ENCODE measurements at regions not wholly inside any gene's neighbourhood (a gene's known extent, or its start where the extent isn't known, plus 50 kb on each side); places are given as distances from the start of the nearest gene placed in this dataset.

DNA sequence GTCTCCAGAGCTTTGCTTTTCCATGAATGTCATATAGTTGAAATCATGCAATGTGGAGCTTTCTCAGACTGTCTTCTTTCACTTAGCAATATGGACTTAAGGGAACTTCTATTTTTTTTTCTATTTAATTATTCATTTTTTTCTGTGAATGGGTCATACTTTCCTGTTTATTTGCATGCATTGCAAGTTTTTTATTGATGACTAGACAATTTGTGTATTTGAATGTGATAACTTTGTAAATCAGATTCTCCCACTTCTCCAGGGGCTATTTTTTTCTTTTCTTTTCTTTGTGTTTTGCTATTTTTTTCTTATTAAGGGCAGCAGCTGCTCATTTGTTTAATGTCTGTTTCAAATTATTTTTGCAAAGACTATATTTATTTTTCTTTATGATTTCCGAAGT lies 1019.8 kb upstream of the ATXN7L3B start:
- Mint-ChIP-seq H3K27ac (no peak overlapping the region), H3K36me3 (no peaks in the 10 kb centered on the region), H3K4me3 (no peak overlapping the region), H3K4me1 (no peaks in the 10 kb centered on the region), H3K27me3 (no peaks in the 10 kb centered on the region), H3K9me3 (peaks cover 9 to 17% (median 11%) of the 10 kb centered on the region in 3 donors)
- DNase-seq (no peak), ATAC-seq (replicated peaks in 1 of 4) (no peak)
- Histone ChIP-seq H3K4me3 (ENCODE audit: control insufficient read depth in 1 of 2, extremely low read depth in 1 of 2, low read length in 1 of 2) (no peak overlapping the region), H3K4me1 (ENCODE audit: control insufficient read depth in 1 of 2, extremely low read depth in 1 of 2, insufficient read depth in 2 of 2, low read length in 2 of 2) (no peaks in the 10 kb centered on the region), H3K27ac (ENCODE audit: low read length) (no peak overlapping the region), H3K27me3 (replicated peaks in 1 of 2; ENCODE audit: control insufficient read depth in 2 of 2, extremely low read depth in 1 of 2, insufficient read depth in 2 of 2, low read length in 1 of 2) (no peaks in the 10 kb centered on the region), H3K9me3 (no peaks in the 10 kb centered on the region), H3K36me3 (ENCODE audit: control insufficient read depth in 2 of 2, extremely low read depth in 1 of 2, insufficient read depth in 1 of 2, low read length in 1 of 2) (no peaks in the 10 kb centered on the region)
- ChIA-PET POLR2A (no interaction called here), CTCF (interaction anchor here in 1 of 2 donors (0.6 kb wide), 1 partner anchor 8 kb away, joined by 3 read pairs; no protein-coding TSS in a partner anchor)
- no CpG with 5 or more reads among the region's 1 CpG for WGBS (ENCODE audit: insufficient coverage)

DNA sequence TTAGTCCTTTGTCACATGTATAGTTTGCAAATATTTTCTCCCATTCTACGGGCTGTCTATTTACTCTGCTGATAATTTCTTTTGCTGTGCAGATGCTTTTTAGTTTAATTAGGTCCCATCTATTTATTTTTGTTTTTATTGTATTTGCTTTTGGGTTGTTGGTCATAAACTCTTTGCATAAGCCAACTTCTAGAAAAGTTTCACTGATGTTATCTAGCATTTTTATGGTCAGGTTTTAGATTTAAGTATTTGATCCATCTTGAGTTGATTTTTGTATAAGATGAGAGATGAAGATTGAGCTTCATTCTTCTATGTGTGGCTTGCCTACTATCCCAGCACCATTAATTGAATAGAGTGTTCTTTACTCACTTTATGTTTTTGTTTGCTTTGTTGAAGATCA lies 1008.4 kb upstream of the ATXN7L3B start:
- Histone ChIP-seq H3K27ac (ENCODE audit: low read length) (no peak overlapping the region), H3K4me3 (ENCODE audit: control insufficient read depth in 1 of 2, extremely low read depth in 1 of 2, low read length in 1 of 2) (no peak overlapping the region), H3K27me3 (replicated peaks in 1 of 2; ENCODE audit: control insufficient read depth in 2 of 2, extremely low read depth in 1 of 2, insufficient read depth in 2 of 2, low read length in 1 of 2) (no peaks in the 10 kb centered on the region), H3K9me3 (peaks cover 4% of the 10 kb centered on the region), H3K4me1 (ENCODE audit: control insufficient read depth in 1 of 2, extremely low read depth in 1 of 2, insufficient read depth in 2 of 2, low read length in 2 of 2) (no peaks in the 10 kb centered on the region), H3K36me3 (ENCODE audit: control insufficient read depth in 2 of 2, extremely low read depth in 1 of 2, insufficient read depth in 1 of 2, low read length in 1 of 2) (no peaks in the 10 kb centered on the region)
- H3K4me1 Mint-ChIP-seq: no peaks in the 10 kb centered on the region
- no peaks in the 10 kb centered on the region for H3K36me3 Mint-ChIP-seq
- H3K9me3 Mint-ChIP-seq: peaks cover 5 to 13% (median 11%) of the 10 kb centered on the region in 3 donors
- no peak overlapping the region for H3K4me3 Mint-ChIP-seq
- no peaks in the 10 kb centered on the region for H3K27me3 Mint-ChIP-seq
- WGBS (ENCODE audit: insufficient coverage): no CpG with 5 or more reads among the region's 1 CpG
- POLR2A ChIA-PET: no interaction called here
- H3K27ac Mint-ChIP-seq: no peak overlapping the region
- CTCF ChIA-PET: no interaction called here
- DNase-seq (no peak), ATAC-seq (replicated peaks in 1 of 4) (no peak)

DNA sequence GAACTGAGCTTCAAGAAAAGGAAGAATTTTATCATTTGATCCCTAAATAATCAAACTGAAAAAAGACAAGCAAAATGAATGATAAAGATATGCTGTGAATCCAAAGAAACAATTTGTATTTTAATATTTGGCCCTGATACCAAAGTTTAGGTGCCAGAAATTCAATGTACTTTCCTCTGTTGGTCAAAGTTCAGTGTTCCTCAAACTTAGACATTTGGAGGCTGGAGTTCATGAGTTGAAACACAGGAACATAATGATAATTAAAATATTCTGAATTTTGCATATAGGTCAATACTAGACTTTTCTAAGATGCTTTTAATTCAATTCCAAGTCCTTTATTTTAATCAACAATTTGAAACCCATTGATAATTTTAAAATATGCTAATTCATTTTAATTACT lies 1007.7 kb upstream of the ATXN7L3B start:
- CTCF ChIA-PET: no interaction called here

DNA sequence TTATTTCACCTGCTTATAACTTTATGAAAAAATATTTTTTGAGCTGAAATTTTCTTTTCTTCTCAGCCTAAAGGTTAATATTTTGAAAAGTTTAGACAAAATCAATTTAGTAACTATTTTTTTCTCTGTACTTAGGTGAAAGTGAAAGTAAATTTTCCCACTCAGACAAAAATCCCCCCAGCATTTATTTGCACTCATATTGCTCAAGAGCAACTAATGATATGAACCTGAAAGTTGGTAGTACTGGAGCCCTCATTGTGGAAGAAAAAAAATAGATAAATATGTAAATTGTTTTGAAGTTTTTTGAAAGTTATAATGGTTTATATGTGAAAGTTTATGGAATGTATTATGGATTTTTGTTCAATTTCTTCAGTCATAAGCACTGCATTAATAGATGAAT lies 1005.9 kb upstream of the ATXN7L3B start:
- Mint-ChIP-seq H3K4me3 (no peak overlapping the region), H3K27ac (no peak overlapping the region), H3K36me3 (no peaks in the 10 kb centered on the region), H3K27me3 (no peaks in the 10 kb centered on the region), H3K9me3 (peaks cover 9 to 14% (median 11%) of the 10 kb centered on the region in 3 donors), H3K4me1 (no peaks in the 10 kb centered on the region)
- H3K4me1 ChIP-seq (ENCODE audit: control insufficient read depth in 1 of 2, extremely low read depth in 1 of 2, insufficient read depth in 2 of 2, low read length in 2 of 2): no peaks in the 10 kb centered on the region
- ATAC-seq (replicated peaks in 1 of 4): no peak
- H3K27ac ChIP-seq (ENCODE audit: low read length): no peak overlapping the region
- H3K4me3 ChIP-seq (ENCODE audit: control insufficient read depth in 1 of 2, extremely low read depth in 1 of 2, low read length in 1 of 2): no peak overlapping the region
- H3K36me3 ChIP-seq (ENCODE audit: control insufficient read depth in 2 of 2, extremely low read depth in 1 of 2, insufficient read depth in 1 of 2, low read length in 1 of 2): no peaks in the 10 kb centered on the region
- POLR2A ChIA-PET: no interaction called here
- CTCF ChIA-PET: no interaction called here
- no peak for DNase-seq
- no peaks in the 10 kb centered on the region for H3K27me3 ChIP-seq (replicated peaks in 1 of 2; ENCODE audit: control insufficient read depth in 2 of 2, extremely low read depth in 1 of 2, insufficient read depth in 2 of 2, low read length in 1 of 2)
- no peaks in the 10 kb centered on the region for H3K9me3 ChIP-seq

More for the DNA sequence above, 1007.7 kb upstream of the ATXN7L3B start:
- POLR2A ChIA-PET: no interaction called here
- Histone ChIP-seq H3K4me3 (ENCODE audit: control insufficient read depth in 1 of 2, extremely low read depth in 1 of 2, low read length in 1 of 2) (no peak overlapping the region), H3K4me1 (ENCODE audit: control insufficient read depth in 1 of 2, extremely low read depth in 1 of 2, insufficient read depth in 2 of 2, low read length in 2 of 2) (no peaks in the 10 kb centered on the region), H3K36me3 (ENCODE audit: control insufficient read depth in 2 of 2, extremely low read depth in 1 of 2, insufficient read depth in 1 of 2, low read length in 1 of 2) (no peaks in the 10 kb centered on the region), H3K27ac (ENCODE audit: low read length) (no peak overlapping the region), H3K27me3 (replicated peaks in 1 of 2; ENCODE audit: control insufficient read depth in 2 of 2, extremely low read depth in 1 of 2, insufficient read depth in 2 of 2, low read length in 1 of 2) (no peaks in the 10 kb centered on the region), H3K9me3 (peaks cover 4% of the 10 kb centered on the region)
- ATAC-seq (replicated peaks in 1 of 4) (no peak), DNase-seq (no peak)
- no peak overlapping the region for H3K4me3 Mint-ChIP-seq
- H3K36me3 Mint-ChIP-seq: no peaks in the 10 kb centered on the region
- no peaks in the 10 kb centered on the region for H3K4me1 Mint-ChIP-seq
- no peaks in the 10 kb centered on the region for H3K27me3 Mint-ChIP-seq
- peaks cover 9 to 11% (median 10%) of the 10 kb centered on the region in 3 donors for H3K9me3 Mint-ChIP-seq
- H3K27ac Mint-ChIP-seq: no peak overlapping the region

DNA sequence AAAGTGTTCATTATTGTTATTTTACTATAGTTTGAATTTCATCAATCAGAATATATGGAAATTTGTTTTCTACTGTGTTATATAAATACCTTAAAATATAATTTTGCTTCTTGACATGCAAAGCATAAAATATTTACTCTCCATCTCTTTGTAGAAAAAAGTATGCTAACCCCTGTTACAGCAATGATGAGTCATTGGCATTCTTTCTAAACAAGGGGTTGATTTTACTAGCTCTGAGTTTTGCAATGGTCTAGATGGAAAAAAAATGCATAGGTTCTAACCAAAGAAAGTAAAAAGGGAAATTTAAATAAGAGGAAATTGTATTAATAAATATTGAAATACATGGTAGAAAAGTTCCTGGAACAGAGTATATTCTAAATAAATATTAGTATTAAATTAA lies 990.2 kb upstream of the ATXN7L3B start:
- no peak overlapping the region for H3K27ac Mint-ChIP-seq
- H3K4me1 Mint-ChIP-seq: no peaks in the 10 kb centered on the region
- Histone ChIP-seq H3K4me3 (ENCODE audit: control insufficient read depth in 1 of 2, extremely low read depth in 1 of 2, low read length in 1 of 2) (no peak overlapping the region), H3K27ac (ENCODE audit: low read length) (no peak overlapping the region), H3K9me3 (no peaks in the 10 kb centered on the region), H3K27me3 (replicated peaks in 1 of 2; ENCODE audit: control insufficient read depth in 2 of 2, extremely low read depth in 1 of 2, insufficient read depth in 2 of 2, low read length in 1 of 2) (no peaks in the 10 kb centered on the region), H3K36me3 (ENCODE audit: control insufficient read depth in 2 of 2, extremely low read depth in 1 of 2, insufficient read depth in 1 of 2, low read length in 1 of 2) (no peaks in the 10 kb centered on the region), H3K4me1 (ENCODE audit: control insufficient read depth in 1 of 2, extremely low read depth in 1 of 2, insufficient read depth in 2 of 2, low read length in 2 of 2) (no peaks in the 10 kb centered on the region)
- H3K9me3 Mint-ChIP-seq: peaks cover 3 to 10% (median 10%) of the 10 kb centered on the region in 3 donors
- H3K36me3 Mint-ChIP-seq: no peaks in the 10 kb centered on the region
- DNase-seq: no peak
- ChIA-PET POLR2A (no interaction called here), CTCF (no interaction called here)
- H3K27me3 Mint-ChIP-seq: no peaks in the 10 kb centered on the region
- ATAC-seq (replicated peaks in 1 of 4): no peak
- H3K4me3 Mint-ChIP-seq: no peak overlapping the region

DNA sequence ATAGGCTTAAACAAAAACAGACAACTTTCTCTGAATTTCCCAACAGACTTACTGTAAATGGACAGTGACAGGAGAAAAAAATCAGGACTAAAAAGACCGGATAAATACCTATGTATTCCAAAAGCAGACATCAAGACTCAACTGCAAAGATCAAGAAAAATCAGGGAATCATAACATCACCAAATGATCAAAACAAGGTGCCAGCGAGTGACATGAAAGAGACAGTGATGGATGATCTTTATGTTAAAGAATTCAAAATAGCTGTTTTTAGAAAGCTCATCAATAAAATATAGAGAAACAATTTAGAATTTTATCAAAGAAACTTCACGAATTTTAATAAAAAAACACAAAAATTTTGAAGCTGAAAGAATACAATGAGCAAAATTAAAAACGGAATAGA lies 952.5 kb upstream of the ATXN7L3B start:
- no peak for DNase-seq
- Mint-ChIP-seq H3K9me3 (peaks cover 4 to 21% (median 18%) of the 10 kb centered on the region in 3 donors), H3K27me3 (no peaks in the 10 kb centered on the region), H3K27ac (no peak overlapping the region), H3K4me1 (no peaks in the 10 kb centered on the region), H3K36me3 (no peaks in the 10 kb centered on the region), H3K4me3 (no peak overlapping the region)
- Histone ChIP-seq H3K4me1 (ENCODE audit: control insufficient read depth in 1 of 2, extremely low read depth in 1 of 2, insufficient read depth in 2 of 2, low read length in 2 of 2) (no peaks in the 10 kb centered on the region), H3K9me3 (peaks cover 2% of the 10 kb centered on the region), H3K4me3 (ENCODE audit: control insufficient read depth in 1 of 2, extremely low read depth in 1 of 2, low read length in 1 of 2) (no peak overlapping the region), H3K27me3 (replicated peaks in 1 of 2; ENCODE audit: control insufficient read depth in 2 of 2, extremely low read depth in 1 of 2, insufficient read depth in 2 of 2, low read length in 1 of 2) (no peaks in the 10 kb centered on the region), H3K36me3 (ENCODE audit: control insufficient read depth in 2 of 2, extremely low read depth in 1 of 2, insufficient read depth in 1 of 2, low read length in 1 of 2) (no peaks in the 10 kb centered on the region), H3K27ac (ENCODE audit: low read length) (no peak overlapping the region)
- POLR2A ChIA-PET: no interaction called here
- no peak for ATAC-seq (replicated peaks in 1 of 4)
- no CpG with 5 or more reads among the region's 4 CpGs for WGBS (ENCODE audit: insufficient coverage)
- CTCF ChIA-PET: no interaction called here

DNA sequence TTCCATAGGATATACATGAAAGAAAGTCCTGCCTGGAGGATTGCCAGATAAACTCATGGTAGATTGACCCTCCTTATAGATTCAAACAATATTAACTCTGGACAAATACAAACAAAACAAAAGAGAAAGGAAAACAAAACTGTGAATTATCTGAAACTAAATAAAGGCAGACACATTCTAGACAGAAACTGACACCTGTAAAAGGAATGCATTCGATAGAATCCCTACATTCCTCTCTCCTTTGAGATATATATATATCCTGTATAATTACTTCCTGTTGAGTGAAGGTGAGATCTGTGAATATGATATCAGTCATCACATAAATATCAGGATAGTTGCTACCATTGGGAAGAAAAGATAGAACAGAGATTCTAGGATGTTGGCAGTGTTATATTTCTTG lies 948.4 kb upstream of the ATXN7L3B start:
- CTCF ChIA-PET: no interaction called here
- no peak overlapping the region for H3K4me3 Mint-ChIP-seq
- H3K36me3 Mint-ChIP-seq: no peaks in the 10 kb centered on the region
- H3K9me3 Mint-ChIP-seq: peaks cover 0 to 22% (median 17%) of the 10 kb centered on the region in 3 donors
- Histone ChIP-seq H3K4me3 (ENCODE audit: control insufficient read depth in 1 of 2, extremely low read depth in 1 of 2, low read length in 1 of 2) (no peak overlapping the region), H3K9me3 (peaks cover 2% of the 10 kb centered on the region), H3K4me1 (ENCODE audit: control insufficient read depth in 1 of 2, extremely low read depth in 1 of 2, insufficient read depth in 2 of 2, low read length in 2 of 2) (no peaks in the 10 kb centered on the region), H3K36me3 (ENCODE audit: control insufficient read depth in 2 of 2, extremely low read depth in 1 of 2, insufficient read depth in 1 of 2, low read length in 1 of 2) (no peaks in the 10 kb centered on the region), H3K27me3 (replicated peaks in 1 of 2; ENCODE audit: control insufficient read depth in 2 of 2, extremely low read depth in 1 of 2, insufficient read depth in 2 of 2, low read length in 1 of 2) (no peaks in the 10 kb centered on the region), H3K27ac (ENCODE audit: low read length) (no peak overlapping the region)
- POLR2A ChIA-PET: no interaction called here
- no peak for ATAC-seq (replicated peaks in 1 of 4)
- no CpG with 5 or more reads among the region's 1 CpG for WGBS (ENCODE audit: insufficient coverage)
- no peaks in the 10 kb centered on the region for H3K4me1 Mint-ChIP-seq
- H3K27ac Mint-ChIP-seq: no peak overlapping the region
- no peaks in the 10 kb centered on the region for H3K27me3 Mint-ChIP-seq
- no peak for DNase-seq

Measured in T-cell (primary cell).